Small intestine (tissue), 7 donors: ENCODE measurements at regions not wholly inside any gene's neighbourhood (a gene's known extent, or its start where the extent isn't known, plus 50 kb on each side); places are given as distances from the start of the nearest gene placed in this dataset.
"Not testable (repeated sequence)": the region's sequence is repeated elsewhere in the genome, so short reads cannot be mapped to it uniquely, and the experiment has no call there.

Experiments used
- DNase-seq, 2 donors: peaks; one replicate each; pipeline versions ENCODE4 v3.0.0 to v3.0.0-alpha.2; 2013
- FAIRE-seq: peaks from 2 replicates; lab custom pipeline; 2012; peaks lifted over from hg19 to GRCh38; lab: Jason Lieb, UNC
- H3K27ac ChIP-seq, 3 donors: one replicate each; pipeline ENCODE4 v1.5.1; 2013; ENCODE audit warnings: low read length in 2 of 3, mild to moderate bottlenecking in 2 of 3, control low read depth in 1 of 3, inconsistent platforms in 1 of 3, low read depth in 1 of 3, moderate library complexity in 1 of 3
- H3K27me3 ChIP-seq, 3 donors: one replicate each; pipeline ENCODE4 v1.6.1; 2013; ENCODE audit warnings: low read length in 3 of 3, inconsistent platforms in 1 of 3; ENCODE audit not compliant: control insufficient read depth in 3 of 3, insufficient read depth in 3 of 3
- H3K36me3 ChIP-seq, 3 donors: one replicate each; pipeline ENCODE4 v1.6.1; 2013; ENCODE audit warnings: low read length in 3 of 3, inconsistent platforms in 1 of 3, low read depth in 1 of 3, mild to moderate bottlenecking in 1 of 3, moderate library complexity in 1 of 3; ENCODE audit not compliant: control insufficient read depth in 3 of 3, insufficient read depth in 2 of 3
- H3K4me1 ChIP-seq, 3 donors: one replicate each; pipeline ENCODE4 v1.6.1; 2013; ENCODE audit warnings: low read length in 2 of 3, inconsistent platforms in 1 of 3, low read depth in 1 of 3, mild to moderate bottlenecking in 1 of 3, moderate library complexity in 1 of 3; ENCODE audit not compliant: control insufficient read depth in 3 of 3, insufficient read depth in 2 of 3
- H3K4me3 ChIP-seq, 3 donors: one replicate each; pipeline ENCODE4 v1.5.1; 2013; ENCODE audit warnings: low read length in 3 of 3, control low read depth in 1 of 3, inconsistent platforms in 1 of 3, low read depth in 1 of 3, mild to moderate bottlenecking in 1 of 3, moderate library complexity in 1 of 3
- H3K9me3 ChIP-seq, 2 donors: one replicate each; pipeline ENCODE4 v1.6.1; 2013; ENCODE audit warnings: low read depth in 1 of 2, low read length in 1 of 2; ENCODE audit not compliant: control insufficient read depth in 2 of 2, insufficient read depth in 1 of 2
- WGBS, 3 donors: extraction: QIAGEN DNeasy Blood & Tissue Kit; methylation state at CpG; one replicate each; pipeline ENCODE4 v1.1.7; 2013; 5-methylcytosine and 5-hydroxymethylcytosine counted together
- donor health status: healthy with polysubstance abuse.
- donor health status: control.
- donor health status: control.
- donor health status: Bipolar disorder and iron deficiency.
- donor health status: healthy.

DNA sequence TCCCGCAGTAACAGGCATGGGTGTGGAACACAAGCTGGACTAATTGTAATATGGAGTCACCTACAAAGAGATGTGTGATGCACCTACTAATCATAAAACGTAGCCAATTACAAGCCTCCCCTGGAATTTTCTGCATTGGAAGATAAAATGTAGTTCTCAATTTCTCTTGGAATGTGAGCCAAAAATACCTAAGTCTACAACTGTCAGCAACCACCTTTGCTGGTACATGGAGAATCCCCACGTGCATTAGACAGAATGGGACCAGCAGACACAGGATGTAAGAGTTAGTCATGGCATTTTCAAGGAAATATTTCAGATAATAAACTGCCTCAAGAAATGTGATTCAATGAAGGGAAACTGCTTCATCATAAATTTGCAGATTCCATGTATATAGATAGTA, 85.6 kb upstream of the DCC start:
- no peak for DNase-seq
- Histone ChIP-seq H3K27me3 (no peaks in the 10 kb centered on the region), H3K36me3 (no peaks in the 10 kb centered on the region), H3K4me3 (no peak overlapping the region), H3K27ac (no peak overlapping the region), H3K4me1 (no peaks in the 10 kb centered on the region), H3K9me3 (no peaks in the 10 kb centered on the region)
- no peak for FAIRE-seq
- WGBS, 3 donors, result 75 to 83% (median 79%) methylated on average over 3 of the region's 3 CpGs

DNA sequence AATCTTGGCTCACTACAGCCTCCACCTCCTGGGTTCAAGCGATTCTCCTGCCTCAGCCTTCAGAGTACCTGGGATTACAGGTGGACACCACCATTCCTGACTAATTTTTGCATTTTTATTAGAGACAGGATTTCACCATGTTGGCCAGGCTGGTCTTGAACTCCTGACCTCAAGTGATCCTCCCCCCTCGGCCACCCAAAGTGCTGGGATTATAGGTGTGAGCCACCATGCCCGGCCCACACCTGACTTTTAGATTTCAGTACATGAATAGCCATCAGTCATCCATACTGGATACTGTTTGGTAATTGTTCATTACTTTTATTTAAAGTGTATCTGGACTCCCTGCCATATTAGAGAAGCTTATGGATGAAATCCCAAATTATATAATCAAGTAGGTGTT, 82.6 kb upstream of the DCC start:
- H3K27me3 ChIP-seq, H3K36me3 ChIP-seq, H3K4me3 ChIP-seq, H3K27ac ChIP-seq, H3K4me1 ChIP-seq, FAIRE-seq, H3K9me3 ChIP-seq, DNase-seq: not testable (repeated sequence)
- 70 to 77% (median 71%) methylated on average over 3 of the region's 3 CpGs for WGBS, 3 donors

DNA sequence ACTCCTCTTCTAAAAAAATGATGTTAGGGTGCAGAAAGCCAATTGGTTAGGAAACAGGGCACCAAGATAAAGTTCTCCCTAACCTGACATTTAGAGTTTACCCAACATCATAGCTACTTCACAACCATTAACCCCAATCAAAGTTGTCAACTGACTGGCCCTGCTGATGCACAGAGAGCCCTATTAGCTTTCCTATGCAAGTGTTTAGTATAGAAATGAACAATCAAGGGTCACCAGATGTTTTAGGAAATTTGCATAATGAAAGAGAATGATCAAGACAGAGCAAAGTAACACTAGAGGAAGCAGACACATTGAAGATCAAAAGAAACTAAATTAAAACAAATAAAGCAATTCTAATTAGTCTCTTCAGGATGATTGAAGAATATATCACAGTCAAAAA, 64.2 kb upstream of the DCC start:
- DNase-seq (no peak), FAIRE-seq (no peak)
- no peaks in the 10 kb centered on the region for H3K9me3 ChIP-seq
- no peak overlapping the region for H3K4me3 ChIP-seq
- no peak overlapping the region for H3K27ac ChIP-seq
- no peaks in the 10 kb centered on the region for H3K36me3 ChIP-seq
- H3K4me1 ChIP-seq, result no peaks in the 10 kb centered on the region
- H3K27me3 ChIP-seq, result no peaks in the 10 kb centered on the region

DNA sequence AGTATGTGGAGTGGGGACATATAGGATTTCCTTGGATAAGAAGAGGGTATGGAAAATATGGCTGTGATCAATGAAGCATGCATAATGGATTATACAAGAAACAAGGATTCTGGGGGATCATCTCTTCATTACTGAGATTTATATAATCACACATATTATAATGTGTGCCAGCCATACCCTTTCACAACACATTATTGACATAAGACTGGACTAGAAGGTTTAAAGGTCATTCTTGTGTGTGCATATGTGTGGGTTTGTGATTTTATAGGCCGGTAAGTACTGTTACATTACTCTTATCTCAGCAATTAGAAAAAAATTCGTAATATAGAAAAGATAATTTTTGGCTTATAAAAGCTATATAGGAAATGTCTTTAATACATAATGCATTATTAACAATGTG, 62.2 kb upstream of the DCC start:
- no peaks in the 10 kb centered on the region for H3K36me3 ChIP-seq
- no peaks in the 10 kb centered on the region for H3K9me3 ChIP-seq
- no peaks in the 10 kb centered on the region for H3K27me3 ChIP-seq
- H3K4me3 ChIP-seq, result no peak overlapping the region
- H3K27ac ChIP-seq, result no peak overlapping the region
- DNase-seq, result peak; percentile 5 to 6
- WGBS, 3 donors, result 10 to 50% (median 29%) methylated on average over 2 of the region's 2 CpGs
- no peaks in the 10 kb centered on the region for H3K4me1 ChIP-seq
- FAIRE-seq, result no peak

DNA sequence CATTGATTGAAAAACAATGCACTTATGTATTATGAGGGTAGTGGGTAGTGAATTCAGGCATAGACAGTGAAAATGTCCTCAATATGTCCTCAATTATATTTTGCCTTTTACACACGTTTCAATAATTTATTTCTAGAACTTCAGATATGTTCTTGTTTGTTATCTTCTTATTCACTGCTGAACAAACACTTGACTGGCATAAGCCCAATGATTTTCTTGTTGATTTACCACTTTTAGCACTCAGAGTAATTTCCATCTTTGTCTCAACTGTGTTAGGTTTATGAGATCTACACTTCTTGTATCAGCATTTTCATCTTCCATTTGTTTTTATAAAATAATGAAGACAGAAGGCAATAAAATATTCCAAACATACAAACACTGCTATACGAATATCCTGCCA, 61.8 kb upstream of the DCC start:
- H3K36me3 ChIP-seq, result no peaks in the 10 kb centered on the region
- H3K4me1 ChIP-seq, result no peaks in the 10 kb centered on the region
- H3K27ac ChIP-seq, result no peak overlapping the region
- no peaks in the 10 kb centered on the region for H3K27me3 ChIP-seq
- H3K9me3 ChIP-seq, result no peaks in the 10 kb centered on the region
- FAIRE-seq, result no peak
- no peak overlapping the region for H3K4me3 ChIP-seq
- no peak for DNase-seq
- WGBS, 3 donors, result 18 to 38% (median 22%) methylated on average over 2 of the region's 2 CpGs

DNA sequence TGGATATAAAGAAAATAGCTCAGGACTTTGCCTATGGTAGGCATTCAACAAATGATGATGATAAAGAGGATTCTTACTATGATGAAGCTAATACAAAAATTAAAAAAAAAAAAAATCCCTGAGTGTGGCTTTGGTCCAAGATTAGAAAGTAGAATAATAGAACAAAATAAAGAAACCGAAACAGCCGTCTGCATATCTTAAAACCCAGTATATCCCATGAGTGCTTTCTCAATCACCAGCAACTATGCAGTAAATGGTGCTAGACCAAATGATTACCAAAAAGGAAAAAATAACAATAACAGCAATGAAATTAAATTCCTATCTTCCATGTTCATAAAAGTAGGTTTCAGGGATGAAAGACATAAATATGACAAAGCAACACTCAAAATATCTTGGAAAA, 59.3 kb upstream of the DCC start:
- Histone ChIP-seq H3K36me3 (no peaks in the 10 kb centered on the region), H3K27ac (no peak overlapping the region), H3K4me3 (no peak overlapping the region), H3K27me3 (no peaks in the 10 kb centered on the region), H3K9me3 (no peaks in the 10 kb centered on the region), H3K4me1 (no peaks in the 10 kb centered on the region)
- no peak for FAIRE-seq
- no peak for DNase-seq
- 80 to 86% (median 85%) methylated on average over 2 of the region's 2 CpGs for WGBS, 3 donors

DNA sequence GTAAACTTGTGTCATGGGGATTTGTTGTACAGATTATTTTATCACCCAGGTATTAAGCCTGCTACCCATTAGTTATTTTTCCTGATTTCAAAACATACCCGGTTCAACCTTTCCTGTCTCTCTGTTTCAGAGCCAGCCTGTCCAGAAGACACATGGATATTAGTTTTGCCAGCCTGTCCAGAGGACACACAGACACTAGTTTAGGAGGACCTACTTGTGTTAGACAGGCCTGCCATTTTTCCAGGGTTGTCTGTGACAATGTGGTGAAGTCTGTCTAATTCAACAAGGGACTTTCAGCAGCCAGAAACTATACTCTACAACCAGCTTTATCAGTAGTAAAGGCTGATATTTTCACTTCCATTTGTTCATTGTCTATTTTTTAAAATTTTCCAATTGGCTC, 56.1 kb upstream of the DCC start:
- no peak for FAIRE-seq
- no peak overlapping the region for H3K27ac ChIP-seq
- no peak for DNase-seq

DNA sequence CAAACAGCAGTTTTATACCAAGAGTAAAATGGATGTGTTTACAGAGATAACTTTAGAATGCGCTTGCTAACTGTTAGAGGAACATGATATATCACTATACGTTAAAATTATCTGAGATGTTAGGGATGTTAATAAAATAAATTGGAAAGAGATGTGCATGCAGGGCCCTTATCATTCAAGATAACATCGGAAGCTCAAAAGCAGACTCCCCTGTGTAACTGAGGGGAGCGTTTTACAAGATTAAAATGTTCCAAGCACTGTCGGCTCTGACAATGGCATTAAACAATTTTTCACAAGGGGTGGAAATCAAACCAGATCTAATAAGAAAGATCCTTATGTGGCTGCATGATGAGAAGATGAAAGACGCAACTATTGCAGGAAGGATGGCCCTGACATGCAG, 53.3 kb upstream of the DCC start:
- H3K27ac ChIP-seq, result no peak overlapping the region
- no peak for FAIRE-seq
- 53 to 73% (median 65%) methylated on average over 6 of the region's 6 CpGs for WGBS, 3 donors
- no peak for DNase-seq
- H3K36me3 ChIP-seq, result no peaks in the 10 kb centered on the region
- H3K27me3 ChIP-seq, result no peaks in the 10 kb centered on the region
- H3K4me3 ChIP-seq, result no peak overlapping the region
- H3K4me1 ChIP-seq, result no peaks in the 10 kb centered on the region
- no peaks in the 10 kb centered on the region for H3K9me3 ChIP-seq

More for the DNA sequence above, 56.1 kb upstream of the DCC start:
- whole genome bisulfite sequencing, 3 donors, result 68 to 77% (median 72%) methylated on average over 1 of the region's 1 CpG
- Histone ChIP-seq H3K4me3 (no peak overlapping the region), H3K9me3 (no peaks in the 10 kb centered on the region), H3K4me1 (no peaks in the 10 kb centered on the region), H3K27me3 (no peaks in the 10 kb centered on the region), H3K36me3 (no peaks in the 10 kb centered on the region)

DNA sequence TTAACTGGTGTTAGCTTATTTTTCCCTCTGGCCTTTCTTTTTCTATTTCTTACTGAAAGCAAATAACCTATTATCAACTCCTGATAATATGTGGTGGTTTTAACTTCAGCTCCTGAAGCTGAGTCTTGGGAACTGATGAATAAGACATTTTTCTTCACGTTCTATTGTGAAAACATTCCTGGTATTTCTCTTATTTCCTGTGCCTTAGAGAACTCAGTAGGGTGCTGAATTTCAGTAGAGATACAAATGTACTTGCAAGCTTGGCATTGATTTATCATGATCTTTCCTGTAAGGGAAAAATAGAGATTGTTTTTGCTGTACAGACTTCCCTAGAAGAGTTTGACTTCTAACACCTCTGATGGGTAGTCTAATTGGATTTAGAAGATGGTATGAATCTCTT, 52.8 kb upstream of the DCC start:
- FAIRE-seq, result no peak

More for the DNA sequence above, 52.8 kb upstream of the DCC start:
- Histone ChIP-seq H3K4me3 (no peak overlapping the region), H3K27me3 (no peaks in the 10 kb centered on the region), H3K27ac (no peak overlapping the region), H3K9me3 (no peaks in the 10 kb centered on the region), H3K36me3 (no peaks in the 10 kb centered on the region), H3K4me1 (no peaks in the 10 kb centered on the region)
- 27 to 31% (median 30%) methylated on average over 1 of the region's 1 CpG for WGBS, 3 donors
- no peak for DNase-seq
